ENCODE measurements at regions not wholly inside any gene's neighbourhood (a gene's known extent, or its start where the extent isn't known, plus 50 kb on each side); places are given as distances from the start of the nearest gene placed in this dataset.

GRCh38 chr18:25798046-25798445, 292.4 kb downstream of the SS18 start:
- in situ Hi-C loops (cut with MboI; ENCODE audit: low pct_unique_long_range_greater_than_20kb in 2 of 9, low sequenced_read_pairs in 9 of 9, unreplicated experiment in 9 of 9), result no loop called here
- Histone ChIP-seq H3K4me3 (no peak overlapping the region), H3K4me1 (replicated peaks in 1 of 2) (peaks cover 0 to 11% of the 10 kb centered on the region in 2 donors), H3K27ac (no peak overlapping the region)
- ATAC-seq (replicated peaks in 6 of 8), result no peak
- WGBS, 10 experiments, result 40 to 100% (median 80%) methylated on average over 1 to 4 of the region's 4 CpGs; no CpG with 5 or more reads in 1 of the 10 experiments

- Histone ChIP-seq H3K4me3 (no peak overlapping the region), H3K4me1 (replicated peaks in 1 of 2) (peaks cover 0 to 11% of the 10 kb centered on the region in 2 donors), H3K27ac (no peak overlapping the region)
- ATAC-seq (replicated peaks in 6 of 8), result peak in 1 of 8 experiments; percentile 29
- in situ Hi-C loops (cut with MboI; ENCODE audit: low pct_unique_long_range_greater_than_20kb in 2 of 9, low sequenced_read_pairs in 9 of 9, unreplicated experiment in 9 of 9), result no loop called here
- 13 to 100% (median 92%) methylated on average over 1 to 10 of the region's 10 CpGs; no CpG with 5 or more reads in 2 of the 10 experiments for WGBS, 10 experiments
Observed at GRCh38 chr18:25795213-25795612, 295.2 kb downstream of the SS18 start.

- WGBS, 10 experiments, result 70 to 100% (median 93%) methylated on average over 1 to 5 of the region's 5 CpGs; no CpG with 5 or more reads in 4 of the 10 experiments
- in situ Hi-C loops (cut with MboI; ENCODE audit: low pct_unique_long_range_greater_than_20kb in 2 of 9, low sequenced_read_pairs in 9 of 9, unreplicated experiment in 9 of 9), result no loop called here
- ATAC-seq (replicated peaks in 6 of 8), result no peak
Observed at GRCh38 chr18:25787276-25787675, 303.1 kb downstream of the SS18 start.

GRCh38 chr18:25786758-25787157, 303.7 kb downstream of the SS18 start:
- in situ Hi-C loops (cut with MboI; ENCODE audit: low pct_unique_long_range_greater_than_20kb in 2 of 9, low sequenced_read_pairs in 9 of 9, unreplicated experiment in 9 of 9), result no loop called here
- peak in 2 of 8 experiments; percentile 36 to 44 for ATAC-seq (replicated peaks in 6 of 8)
- Histone ChIP-seq H3K27ac (no peak overlapping the region), H3K4me3 (no peak overlapping the region), H3K4me1 (replicated peaks in 1 of 2) (no peaks in the 10 kb centered on the region)
- WGBS, 10 experiments, result 0 to 100% (median 61%) methylated on average over 1 to 2 of the region's 2 CpGs; no CpG with 5 or more reads in 4 of the 10 experiments

More at GRCh38 chr18:25787276-25787675, 303.1 kb downstream of the SS18 start:
- H3K4me1 ChIP-seq (replicated peaks in 1 of 2), result no peaks in the 10 kb centered on the region
- no peak overlapping the region for H3K4me3 ChIP-seq
- H3K27ac ChIP-seq, result no peak overlapping the region

- ATAC-seq (replicated peaks in 6 of 8), result peak in 2 of 8 experiments; percentile 23 to 71
- in situ Hi-C loops (cut with MboI; ENCODE audit: low pct_unique_long_range_greater_than_20kb in 2 of 9, low sequenced_read_pairs in 9 of 9, unreplicated experiment in 9 of 9), result no loop called here
- WGBS, 10 experiments, result 24 to 81% (median 61%) methylated on average over 2 to 7 of the region's 7 CpGs; no CpG with 5 or more reads in 1 of the 10 experiments
- H3K4me1 ChIP-seq (replicated peaks in 1 of 2), result peaks cover 0 to 4% of the 10 kb centered on the region in 2 donors
- H3K4me3 ChIP-seq, result no peak overlapping the region
- no peak overlapping the region for H3K27ac ChIP-seq
Observed at GRCh38 chr18:25780105-25780504, 310.3 kb downstream of the SS18 start.

- WGBS, 10 experiments, result 38 to 100% (median 91%) methylated on average over 1 to 3 of the region's 3 CpGs; no CpG with 5 or more reads in 1 of the 10 experiments
- Histone ChIP-seq H3K4me1 (replicated peaks in 1 of 2) (no peaks in the 10 kb centered on the region), H3K4me3 (no peak overlapping the region), H3K27ac (no peak overlapping the region)
- in situ Hi-C loops (cut with MboI; ENCODE audit: low pct_unique_long_range_greater_than_20kb in 2 of 9, low sequenced_read_pairs in 9 of 9, unreplicated experiment in 9 of 9), result no loop called here
- no peak for ATAC-seq (replicated peaks in 6 of 8)
Observed at GRCh38 chr18:25771796-25772195, 318.6 kb downstream of the SS18 start.

GRCh38 chr18:25764777-25765176, 325.6 kb downstream of the SS18 start:
- Histone ChIP-seq H3K4me3 (no peak overlapping the region), H3K4me1 (replicated peaks in 1 of 2) (no peaks in the 10 kb centered on the region), H3K27ac (no peak overlapping the region)
- WGBS, 10 experiments, result 20 to 100% (median 88%) methylated on average over 1 to 3 of the region's 4 CpGs; no CpG with 5 or more reads in 2 of the 10 experiments
- in situ Hi-C loops (cut with MboI; ENCODE audit: low pct_unique_long_range_greater_than_20kb in 2 of 9, low sequenced_read_pairs in 9 of 9, unreplicated experiment in 9 of 9), result no loop called here
- no peak for ATAC-seq (replicated peaks in 6 of 8)

- no peak overlapping the region for H3K27ac ChIP-seq
- WGBS, 10 experiments, result 0 to 100% (median 49%) methylated on average over 1 of the region's 1 CpG; no CpG with 5 or more reads in 2 of the 10 experiments
- no peaks in the 10 kb centered on the region for H3K4me1 ChIP-seq (replicated peaks in 1 of 2)
- H3K4me3 ChIP-seq, result no peak overlapping the region
- in situ Hi-C loops (cut with MboI; ENCODE audit: low pct_unique_long_range_greater_than_20kb in 2 of 9, low sequenced_read_pairs in 9 of 9, unreplicated experiment in 9 of 9), result no loop called here
- ATAC-seq (replicated peaks in 6 of 8), result no peak
Observed at GRCh38 chr18:25759111-25759510, 331.3 kb downstream of the SS18 start.

- peak in 3 of 8 experiments; percentile 25 to 90 (median 90) for ATAC-seq (replicated peaks in 6 of 8)
Observed at GRCh38 chr18:25743646-25744151, 346.7 kb downstream of the SS18 start.

GRCh38 chr18:25739376-25739775, 351.0 kb downstream of the SS18 start:
- H3K4me1 ChIP-seq (replicated peaks in 1 of 2), result peaks cover 3% of the 10 kb centered on the region in 2 donors
- 25 to 100% (median 80%) methylated on average over 1 to 2 of the region's 2 CpGs; no CpG with 5 or more reads in 1 of the 10 experiments for WGBS, 10 experiments
- in situ Hi-C loops (cut with MboI; ENCODE audit: low pct_unique_long_range_greater_than_20kb in 2 of 9, low sequenced_read_pairs in 9 of 9, unreplicated experiment in 9 of 9), result no loop called here
- no peak overlapping the region for H3K4me3 ChIP-seq
- ATAC-seq (replicated peaks in 6 of 8), result no peak
- no peak overlapping the region for H3K27ac ChIP-seq

More at GRCh38 chr18:25743646-25744151, 346.7 kb downstream of the SS18 start:
- in situ Hi-C loops (cut with MboI; ENCODE audit: low pct_unique_long_range_greater_than_20kb in 2 of 9, low sequenced_read_pairs in 9 of 9, unreplicated experiment in 9 of 9), result no loop called here
- H3K4me3 ChIP-seq, result no peak overlapping the region
- no peak overlapping the region for H3K27ac ChIP-seq
- no peaks in the 10 kb centered on the region for H3K4me1 ChIP-seq (replicated peaks in 1 of 2)
- 15 to 80% (median 63%) methylated on average over 2 to 5 of the region's 7 CpGs; no CpG with 5 or more reads in 2 of the 10 experiments for WGBS, 10 experiments

- no peak overlapping the region for H3K27ac ChIP-seq
- peak; percentile 55 to 94 (median 78) for ATAC-seq (replicated peaks in 6 of 8)
- peaks cover 3% of the 10 kb centered on the region in 2 donors for H3K4me1 ChIP-seq (replicated peaks in 1 of 2)
- no peak overlapping the region for H3K4me3 ChIP-seq
- WGBS, 10 experiments, result 0 to 97% (median 85%) methylated on average over 2 to 6 of the region's 7 CpGs; no CpG with 5 or more reads in 5 of the 10 experiments
- in situ Hi-C loops (cut with MboI; ENCODE audit: low pct_unique_long_range_greater_than_20kb in 2 of 9, low sequenced_read_pairs in 9 of 9, unreplicated experiment in 9 of 9), result no loop called here
Observed at GRCh38 chr18:25737710-25738311, 352.6 kb downstream of the SS18 start.

GRCh38 chr18:25736516-25736915, 353.9 kb downstream of the SS18 start:
- 44 to 100% (median 82%) methylated on average over 1 to 5 of the region's 5 CpGs; no CpG with 5 or more reads in 2 of the 10 experiments for WGBS, 10 experiments
- no peak for ATAC-seq (replicated peaks in 6 of 8)
- peaks cover 3% of the 10 kb centered on the region in 2 donors for H3K4me1 ChIP-seq (replicated peaks in 1 of 2)
- H3K4me3 ChIP-seq, result no peak overlapping the region
- in situ Hi-C loops (cut with MboI; ENCODE audit: low pct_unique_long_range_greater_than_20kb in 2 of 9, low sequenced_read_pairs in 9 of 9, unreplicated experiment in 9 of 9), result no loop called here
- H3K27ac ChIP-seq, result no peak overlapping the region

- no peak overlapping the region for H3K4me3 ChIP-seq
- whole genome bisulfite sequencing, 10 experiments, result 17 to 93% (median 76%) methylated on average over 1 to 5 of the region's 8 CpGs; no CpG with 5 or more reads in 2 of the 10 experiments
- H3K4me1 ChIP-seq (replicated peaks in 1 of 2), result peaks cover 3% of the 10 kb centered on the region in 2 donors
- in situ Hi-C loops (cut with MboI; ENCODE audit: low pct_unique_long_range_greater_than_20kb in 2 of 9, low sequenced_read_pairs in 9 of 9, unreplicated experiment in 9 of 9), result no loop called here
- no peak for ATAC-seq (replicated peaks in 6 of 8)
- H3K27ac ChIP-seq, result no peak overlapping the region
Observed at GRCh38 chr18:25735459-25735858, 355.0 kb downstream of the SS18 start.
